Liver (tissue), 8 donors: ENCODE measurements at regions not wholly inside any gene's neighbourhood (a gene's known extent, or its start where the extent isn't known, plus 50 kb on each side); places are given as distances from the start of the nearest gene placed in this dataset.

Source experiments
- DNase-seq: peaks from one replicate; pipeline ENCODE4 v3.0.0-alpha.2; 2017; ENCODE audit warnings: low spot score
- H3K27ac ChIP-seq, 2 donors: one replicate each; pipeline ENCODE4 v1.7.0; 2013; ENCODE audit warnings: inconsistent platforms in 2 of 2, low read length in 2 of 2, control low read depth in 1 of 2, low read depth in 1 of 2, mild to moderate bottlenecking in 1 of 2
- H3K27me3 ChIP-seq, 4 donors: one replicate each; pipeline versions ENCODE4 v1.6.1 to v1.7.0; 2013; ENCODE audit warnings: low read length in 3 of 4, inconsistent platforms in 1 of 4, mild to moderate bottlenecking in 1 of 4, moderate library complexity in 1 of 4; ENCODE audit not compliant: control insufficient read depth in 4 of 4, insufficient read depth in 4 of 4
- H3K36me3 ChIP-seq, 4 donors: one replicate each; pipeline versions ENCODE4 v1.6.1 to v1.7.0; 2013; ENCODE audit warnings: low read length in 3 of 4, mild to moderate bottlenecking in 3 of 4, low read depth in 1 of 4, moderate library complexity in 1 of 4; ENCODE audit not compliant: control insufficient read depth in 4 of 4, insufficient read depth in 3 of 4
- H3K4me1 ChIP-seq, 4 donors: one replicate each; pipeline versions ENCODE4 v1.6.1 to v1.7.0; 2013; ENCODE audit warnings: low read length in 3 of 4, mild to moderate bottlenecking in 3 of 4, moderate library complexity in 1 of 4; ENCODE audit not compliant: control insufficient read depth in 4 of 4, insufficient read depth in 4 of 4
- H3K4me3 ChIP-seq, 3 donors: one replicate each; pipeline versions ENCODE4 v1.6.1 to v1.7.0; 2013; ENCODE audit warnings: low read length in 3 of 3, control low read depth in 1 of 3, low read depth in 1 of 3, mild to moderate bottlenecking in 1 of 3
- H3K9ac ChIP-seq, 2 donors: one replicate each; pipeline ENCODE4 v1.7.0; 2013; ENCODE audit warnings: low read length in 2 of 2, mild to moderate bottlenecking in 2 of 2, moderate library complexity in 2 of 2, control low read depth in 1 of 2, low read depth in 1 of 2
- H3K9me3 ChIP-seq, 4 donors: one replicate each; pipeline versions ENCODE4 v1.6.1 to v1.7.0; 2013; ENCODE audit warnings: low read length in 3 of 4; ENCODE audit not compliant: control insufficient read depth in 4 of 4
- EGR1 ChIP-seq, 2 donors: IDR thresholded peaks; 2 replicates each; pipeline ENCODE4 v1.6.1; 2016 to 2018; ENCODE audit warnings: antibody characterized with exemption in 2 of 2, low read depth in 2 of 2
- FOXA1 ChIP-seq: IDR thresholded peaks from 2 replicates; pipeline ENCODE4 v1.6.1; 2016; ENCODE audit warnings: antibody characterized with exemption
- FOXA2 ChIP-seq: IDR thresholded peaks from 2 replicates; pipeline ENCODE4 v1.6.1; 2016; ENCODE audit warnings: antibody characterized with exemption
- GABPA ChIP-seq, 2 donors: IDR thresholded peaks in 1 of 2; conservative IDR thresholded peaks in 1 of 2; 2 replicates each; pipeline ENCODE4 v1.6.1; 2016; ENCODE audit warnings: antibody characterized with exemption in 2 of 2, mild to moderate bottlenecking in 1 of 2, moderate library complexity in 1 of 2
- HNF4A ChIP-seq, 2 donors: conservative IDR thresholded peaks; 2 replicates each; pipeline ENCODE4 v1.6.1; 2016; ENCODE audit warnings: antibody characterized with exemption in 2 of 2, mild to moderate bottlenecking in 2 of 2
- HNF4G ChIP-seq: IDR thresholded peaks from 2 replicates; pipeline ENCODE4 v1.6.1; 2016; ENCODE audit warnings: antibody characterized with exemption
- JUND ChIP-seq, 2 donors: IDR thresholded peaks; 2 replicates each; pipeline ENCODE4 v1.6.1; 2016; ENCODE audit warnings: antibody characterized with exemption in 2 of 2
- NR2F2 ChIP-seq: IDR thresholded peaks from 2 replicates; pipeline ENCODE4 v1.6.1; 2016; ENCODE audit warnings: antibody characterized with exemption
- RAD21 ChIP-seq, 2 donors: IDR thresholded peaks; 2 replicates each; pipeline ENCODE4 v1.6.1; 2016; ENCODE audit warnings: antibody characterized with exemption in 2 of 2, mild to moderate bottlenecking in 2 of 2
- RXRA ChIP-seq, 2 donors: IDR thresholded peaks; 2 replicates each; pipeline ENCODE4 v1.6.1; 2017 to 2018; ENCODE audit warnings: antibody characterized with exemption in 2 of 2, mild to moderate bottlenecking in 1 of 2
- SP1 ChIP-seq: IDR thresholded peaks from 2 replicates; pipeline ENCODE4 v1.6.1; 2018; ENCODE audit warnings: antibody characterized with exemption, mild to moderate bottlenecking
- TAF1 ChIP-seq: conservative IDR thresholded peaks from 2 replicates; pipeline ENCODE4 v1.6.1; 2016; ENCODE audit warnings: antibody characterized with exemption, mild to moderate bottlenecking
- YY1 ChIP-seq: IDR thresholded peaks from 2 replicates; pipeline ENCODE4 v1.6.1; 2016; ENCODE audit warnings: antibody characterized with exemption, mild to moderate bottlenecking
- WGBS: extraction: QIAGEN DNeasy Blood & Tissue Kit; methylation state at CpG from one replicate; pipeline ENCODE4 v1.1.7; 2013; 5-methylcytosine and 5-hydroxymethylcytosine counted together
- TF ChIP-seq, protein P1 (sequence below): IDR thresholded peaks from 2 replicates; pipeline ENCODE4 v1.6.1; 2016; ENCODE audit warnings: antibody characterized with exemption, mild to moderate bottlenecking
- TF ChIP-seq, protein P2 (sequence below): IDR thresholded peaks from 2 replicates; pipeline ENCODE4 v1.6.1; 2016; ENCODE audit warnings: antibody characterized with exemption
- TF ChIP-seq, protein P3 (sequence below): IDR thresholded peaks from 2 replicates; pipeline ENCODE4 v1.6.1; 2016; ENCODE audit warnings: antibody characterized with exemption
- TF ChIP-seq, protein P4 (sequence below): IDR thresholded peaks from 2 replicates; pipeline ENCODE4 v1.6.1; 2016; ENCODE audit warnings: antibody characterized with exemption
- TF ChIP-seq, protein P5 (sequence below): fragments of 150-350 bp; IDR thresholded peaks from 2 replicates; pipeline ENCODE4 v1.5.1; 2017; ENCODE audit warnings: improper control_type of control experiment, low read depth, low read length; ENCODE audit not compliant: missing input control
- donor health status: healthy.
- donor health status: healthy.
- donor health status: healthy.
- donor health status: healthy.
- donor health status: healthy.

DNA sequence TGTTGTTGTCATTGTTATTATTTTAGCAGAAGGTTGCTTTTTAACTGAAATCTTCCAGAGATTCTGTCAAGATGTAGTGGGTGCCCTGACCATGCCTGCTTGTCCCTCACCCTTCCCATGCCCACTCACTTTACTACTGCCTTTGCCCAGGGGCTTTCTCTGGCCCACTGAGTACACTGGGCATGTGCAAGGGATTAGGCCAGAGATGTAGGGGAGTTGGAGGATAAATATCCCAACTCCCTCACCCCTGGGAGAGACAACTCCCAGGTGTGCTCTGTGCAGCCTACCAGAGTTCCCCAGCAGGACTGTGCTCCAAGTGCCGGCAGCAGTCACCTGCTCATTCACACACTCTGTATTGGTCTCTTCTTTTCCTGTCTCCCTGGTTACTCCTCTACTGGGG lies 559.1 kb downstream of the MIAT start:
- H3K27me3 ChIP-seq = peaks cover 0 to 8% (median under 1%) of the 10 kb centered on the region in 4 donors
- no peaks in the 10 kb centered on the region for H3K9me3 ChIP-seq
- no peak overlapping the region for H3K27ac ChIP-seq
- no peaks in the 10 kb centered on the region for H3K4me1 ChIP-seq
- DNase-seq = no peak
- H3K9ac ChIP-seq = no peak overlapping the region
- no peak for TF ChIP-seq FOXA2
- no peak for TF ChIP-seq HNF4G
- TF ChIP-seq RXRA (IDR thresholded peaks at IDR 0.05) = no peak
- no peak for TF ChIP-seq NR2F2
- TF ChIP-seq, protein P1, sequence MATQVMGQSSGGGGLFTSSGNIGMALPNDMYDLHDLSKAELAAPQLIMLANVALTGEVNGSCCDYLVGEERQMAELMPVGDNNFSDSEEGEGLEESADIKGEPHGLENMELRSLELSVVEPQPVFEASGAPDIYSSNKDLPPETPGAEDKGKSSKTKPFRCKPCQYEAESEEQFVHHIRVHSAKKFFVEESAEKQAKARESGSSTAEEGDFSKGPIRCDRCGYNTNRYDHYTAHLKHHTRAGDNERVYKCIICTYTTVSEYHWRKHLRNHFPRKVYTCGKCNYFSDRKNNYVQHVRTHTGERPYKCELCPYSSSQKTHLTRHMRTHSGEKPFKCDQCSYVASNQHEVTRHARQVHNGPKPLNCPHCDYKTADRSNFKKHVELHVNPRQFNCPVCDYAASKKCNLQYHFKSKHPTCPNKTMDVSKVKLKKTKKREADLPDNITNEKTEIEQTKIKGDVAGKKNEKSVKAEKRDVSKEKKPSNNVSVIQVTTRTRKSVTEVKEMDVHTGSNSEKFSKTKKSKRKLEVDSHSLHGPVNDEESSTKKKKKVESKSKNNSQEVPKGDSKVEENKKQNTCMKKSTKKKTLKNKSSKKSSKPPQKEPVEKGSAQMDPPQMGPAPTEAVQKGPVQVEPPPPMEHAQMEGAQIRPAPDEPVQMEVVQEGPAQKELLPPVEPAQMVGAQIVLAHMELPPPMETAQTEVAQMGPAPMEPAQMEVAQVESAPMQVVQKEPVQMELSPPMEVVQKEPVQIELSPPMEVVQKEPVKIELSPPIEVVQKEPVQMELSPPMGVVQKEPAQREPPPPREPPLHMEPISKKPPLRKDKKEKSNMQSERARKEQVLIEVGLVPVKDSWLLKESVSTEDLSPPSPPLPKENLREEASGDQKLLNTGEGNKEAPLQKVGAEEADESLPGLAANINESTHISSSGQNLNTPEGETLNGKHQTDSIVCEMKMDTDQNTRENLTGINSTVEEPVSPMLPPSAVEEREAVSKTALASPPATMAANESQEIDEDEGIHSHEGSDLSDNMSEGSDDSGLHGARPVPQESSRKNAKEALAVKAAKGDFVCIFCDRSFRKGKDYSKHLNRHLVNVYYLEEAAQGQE = no peak
- TF ChIP-seq, protein P2, sequence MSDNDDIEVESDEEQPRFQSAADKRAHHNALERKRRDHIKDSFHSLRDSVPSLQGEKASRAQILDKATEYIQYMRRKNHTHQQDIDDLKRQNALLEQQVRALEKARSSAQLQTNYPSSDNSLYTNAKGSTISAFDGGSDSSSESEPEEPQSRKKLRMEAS = no peak
- TF ChIP-seq EGR1 (IDR thresholded peaks at IDR 0.05; ENCODE audit: low read depth in 2 of 2) = no peak
- TF ChIP-seq JUND (IDR thresholded peaks at IDR 0.05) = no peak
- TF ChIP-seq, protein P3, sequence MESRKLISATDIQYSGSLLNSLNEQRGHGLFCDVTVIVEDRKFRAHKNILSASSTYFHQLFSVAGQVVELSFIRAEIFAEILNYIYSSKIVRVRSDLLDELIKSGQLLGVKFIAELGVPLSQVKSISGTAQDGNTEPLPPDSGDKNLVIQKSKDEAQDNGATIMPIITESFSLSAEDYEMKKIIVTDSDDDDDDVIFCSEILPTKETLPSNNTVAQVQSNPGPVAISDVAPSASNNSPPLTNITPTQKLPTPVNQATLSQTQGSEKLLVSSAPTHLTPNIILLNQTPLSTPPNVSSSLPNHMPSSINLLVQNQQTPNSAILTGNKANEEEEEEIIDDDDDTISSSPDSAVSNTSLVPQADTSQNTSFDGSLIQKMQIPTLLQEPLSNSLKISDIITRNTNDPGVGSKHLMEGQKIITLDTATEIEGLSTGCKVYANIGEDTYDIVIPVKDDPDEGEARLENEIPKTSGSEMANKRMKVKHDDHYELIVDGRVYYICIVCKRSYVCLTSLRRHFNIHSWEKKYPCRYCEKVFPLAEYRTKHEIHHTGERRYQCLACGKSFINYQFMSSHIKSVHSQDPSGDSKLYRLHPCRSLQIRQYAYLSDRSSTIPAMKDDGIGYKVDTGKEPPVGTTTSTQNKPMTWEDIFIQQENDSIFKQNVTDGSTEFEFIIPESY = no peak
- TF ChIP-seq, protein P4, sequence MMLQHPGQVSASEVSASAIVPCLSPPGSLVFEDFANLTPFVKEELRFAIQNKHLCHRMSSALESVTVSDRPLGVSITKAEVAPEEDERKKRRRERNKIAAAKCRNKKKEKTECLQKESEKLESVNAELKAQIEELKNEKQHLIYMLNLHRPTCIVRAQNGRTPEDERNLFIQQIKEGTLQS = no peak
- TF ChIP-seq TAF1 = no peak
- no peak for TF ChIP-seq HNF4A (conservative IDR thresholded peaks at IDR 0.05)
- H3K4me3 ChIP-seq = no peak overlapping the region
- H3K36me3 ChIP-seq = no peaks in the 10 kb centered on the region
- WGBS = 88% methylated on average over 1 of the region's 1 CpG

DNA sequence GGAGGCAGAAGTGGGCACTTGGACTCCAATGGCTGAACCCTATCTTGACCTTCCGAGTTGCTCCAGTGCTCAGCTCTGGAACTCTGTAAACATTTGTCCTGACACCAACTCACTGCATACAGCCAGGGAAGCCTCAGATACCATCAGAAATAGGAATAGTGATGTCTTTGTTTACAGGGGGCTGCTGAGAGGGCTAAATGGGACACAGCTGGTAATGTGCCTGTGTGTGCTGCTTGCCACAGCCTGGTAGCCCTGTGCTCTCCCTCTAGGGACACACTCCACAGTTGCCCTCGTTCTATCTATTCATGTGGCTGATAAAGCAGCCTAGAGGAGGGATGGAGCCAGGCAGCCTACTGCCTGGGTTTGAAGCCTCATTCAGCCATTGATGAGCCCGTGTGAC lies 559.8 kb downstream of the MIAT start:
- H3K9ac ChIP-seq = no peak overlapping the region
- no peak for DNase-seq
- H3K36me3 ChIP-seq = no peaks in the 10 kb centered on the region
- H3K9me3 ChIP-seq = no peaks in the 10 kb centered on the region
- H3K4me3 ChIP-seq = no peak overlapping the region
- WGBS = 52% methylated on average over 3 of the region's 3 CpGs
- no peaks in the 10 kb centered on the region for H3K4me1 ChIP-seq
- H3K27ac ChIP-seq = no peak overlapping the region
- peaks cover 0 to 8% (median under 1%) of the 10 kb centered on the region in 4 donors for H3K27me3 ChIP-seq
- no peak for TF ChIP-seq HNF4A (conservative IDR thresholded peaks at IDR 0.05)
- TF ChIP-seq, protein P2 = no peak
- TF ChIP-seq YY1 = no peak
- no peak for TF ChIP-seq TAF1
- no peak for TF ChIP-seq SP1
- no peak for TF ChIP-seq RXRA (IDR thresholded peaks at IDR 0.05)
- TF ChIP-seq, protein P3 = no peak
- no peak for TF ChIP-seq EGR1 (IDR thresholded peaks at IDR 0.05; ENCODE audit: low read depth in 2 of 2)
- TF ChIP-seq FOXA1 = no peak
- no peak for TF ChIP-seq FOXA2
- no peak for TF ChIP-seq GABPA (IDR thresholded peaks at IDR 0.05 in 1 of 2, conservative IDR thresholded peaks at IDR 0.05 in 1 of 2)
- TF ChIP-seq, protein P4 = no peak
- no peak for TF ChIP-seq RAD21 (IDR thresholded peaks at IDR 0.05)
- TF ChIP-seq, protein P5, sequence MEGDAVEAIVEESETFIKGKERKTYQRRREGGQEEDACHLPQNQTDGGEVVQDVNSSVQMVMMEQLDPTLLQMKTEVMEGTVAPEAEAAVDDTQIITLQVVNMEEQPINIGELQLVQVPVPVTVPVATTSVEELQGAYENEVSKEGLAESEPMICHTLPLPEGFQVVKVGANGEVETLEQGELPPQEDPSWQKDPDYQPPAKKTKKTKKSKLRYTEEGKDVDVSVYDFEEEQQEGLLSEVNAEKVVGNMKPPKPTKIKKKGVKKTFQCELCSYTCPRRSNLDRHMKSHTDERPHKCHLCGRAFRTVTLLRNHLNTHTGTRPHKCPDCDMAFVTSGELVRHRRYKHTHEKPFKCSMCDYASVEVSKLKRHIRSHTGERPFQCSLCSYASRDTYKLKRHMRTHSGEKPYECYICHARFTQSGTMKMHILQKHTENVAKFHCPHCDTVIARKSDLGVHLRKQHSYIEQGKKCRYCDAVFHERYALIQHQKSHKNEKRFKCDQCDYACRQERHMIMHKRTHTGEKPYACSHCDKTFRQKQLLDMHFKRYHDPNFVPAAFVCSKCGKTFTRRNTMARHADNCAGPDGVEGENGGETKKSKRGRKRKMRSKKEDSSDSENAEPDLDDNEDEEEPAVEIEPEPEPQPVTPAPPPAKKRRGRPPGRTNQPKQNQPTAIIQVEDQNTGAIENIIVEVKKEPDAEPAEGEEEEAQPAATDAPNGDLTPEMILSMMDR = no peak
- TF ChIP-seq, protein P1 = no peak
